ENCODE measurements at regions not wholly inside any gene's neighbourhood (a gene's known extent, or its start where the extent isn't known, plus 50 kb on each side); places are given as distances from the start of the nearest gene placed in this dataset.

DNA sequence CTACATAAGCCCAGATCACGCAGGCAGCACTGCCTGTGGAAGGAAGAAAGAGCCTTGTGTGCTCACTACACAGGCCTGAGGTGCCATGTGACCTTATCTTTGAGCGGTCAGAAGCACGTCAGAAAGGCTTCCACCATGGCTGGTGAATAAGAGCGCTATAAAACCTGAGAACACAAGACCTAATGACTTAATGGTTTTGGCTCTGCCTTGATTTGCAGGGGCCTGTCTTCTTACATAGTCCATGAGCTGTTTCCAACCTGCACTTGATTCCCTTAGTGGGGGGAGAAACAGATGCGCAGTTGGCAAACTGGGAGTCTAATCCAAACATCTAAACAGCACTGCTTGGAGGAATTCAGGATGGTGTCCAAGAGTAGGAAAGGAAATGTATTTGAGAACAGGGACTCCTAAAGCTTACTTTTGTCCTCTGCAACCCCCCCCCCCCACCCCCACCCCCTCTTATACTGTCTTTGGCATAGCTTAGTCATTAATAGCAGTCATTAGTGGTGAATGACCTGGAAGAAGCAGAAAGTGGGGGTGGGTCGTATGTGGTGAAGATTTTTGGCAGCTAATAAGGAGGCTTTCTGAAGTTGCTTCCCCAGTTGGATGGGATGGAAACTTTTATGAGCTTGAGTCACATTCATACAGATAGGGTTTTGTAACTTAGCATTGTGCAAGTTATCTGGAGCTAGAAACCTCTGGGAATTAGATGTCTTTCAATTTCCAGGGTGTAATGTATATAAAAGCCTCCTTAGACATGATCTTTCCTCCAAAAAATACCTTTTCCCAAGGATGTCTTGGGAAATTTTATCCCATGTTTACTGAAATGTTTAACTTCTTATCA lies 454.1 kb downstream of the MEIS1 start:
- TF ChIP-seq SPI1 (IDR thresholded peaks at IDR 0.05; ENCODE audit: borderline replicate concordance, low read depth) (no peak), GABPA (IDR thresholded peaks at IDR 0.05; ENCODE audit: low read depth) (no peak), POLR2AphosphoS5 (IDR thresholded peaks at IDR 0.05; ENCODE audit: low read depth) (no peak)
- TF ChIP-seq, protein P1, sequence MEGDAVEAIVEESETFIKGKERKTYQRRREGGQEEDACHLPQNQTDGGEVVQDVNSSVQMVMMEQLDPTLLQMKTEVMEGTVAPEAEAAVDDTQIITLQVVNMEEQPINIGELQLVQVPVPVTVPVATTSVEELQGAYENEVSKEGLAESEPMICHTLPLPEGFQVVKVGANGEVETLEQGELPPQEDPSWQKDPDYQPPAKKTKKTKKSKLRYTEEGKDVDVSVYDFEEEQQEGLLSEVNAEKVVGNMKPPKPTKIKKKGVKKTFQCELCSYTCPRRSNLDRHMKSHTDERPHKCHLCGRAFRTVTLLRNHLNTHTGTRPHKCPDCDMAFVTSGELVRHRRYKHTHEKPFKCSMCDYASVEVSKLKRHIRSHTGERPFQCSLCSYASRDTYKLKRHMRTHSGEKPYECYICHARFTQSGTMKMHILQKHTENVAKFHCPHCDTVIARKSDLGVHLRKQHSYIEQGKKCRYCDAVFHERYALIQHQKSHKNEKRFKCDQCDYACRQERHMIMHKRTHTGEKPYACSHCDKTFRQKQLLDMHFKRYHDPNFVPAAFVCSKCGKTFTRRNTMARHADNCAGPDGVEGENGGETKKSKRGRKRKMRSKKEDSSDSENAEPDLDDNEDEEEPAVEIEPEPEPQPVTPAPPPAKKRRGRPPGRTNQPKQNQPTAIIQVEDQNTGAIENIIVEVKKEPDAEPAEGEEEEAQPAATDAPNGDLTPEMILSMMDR (IDR thresholded peaks at IDR 0.05; ENCODE audit: insufficient read depth, low read length), result no peak
- TF ChIP-seq, protein P2, sequence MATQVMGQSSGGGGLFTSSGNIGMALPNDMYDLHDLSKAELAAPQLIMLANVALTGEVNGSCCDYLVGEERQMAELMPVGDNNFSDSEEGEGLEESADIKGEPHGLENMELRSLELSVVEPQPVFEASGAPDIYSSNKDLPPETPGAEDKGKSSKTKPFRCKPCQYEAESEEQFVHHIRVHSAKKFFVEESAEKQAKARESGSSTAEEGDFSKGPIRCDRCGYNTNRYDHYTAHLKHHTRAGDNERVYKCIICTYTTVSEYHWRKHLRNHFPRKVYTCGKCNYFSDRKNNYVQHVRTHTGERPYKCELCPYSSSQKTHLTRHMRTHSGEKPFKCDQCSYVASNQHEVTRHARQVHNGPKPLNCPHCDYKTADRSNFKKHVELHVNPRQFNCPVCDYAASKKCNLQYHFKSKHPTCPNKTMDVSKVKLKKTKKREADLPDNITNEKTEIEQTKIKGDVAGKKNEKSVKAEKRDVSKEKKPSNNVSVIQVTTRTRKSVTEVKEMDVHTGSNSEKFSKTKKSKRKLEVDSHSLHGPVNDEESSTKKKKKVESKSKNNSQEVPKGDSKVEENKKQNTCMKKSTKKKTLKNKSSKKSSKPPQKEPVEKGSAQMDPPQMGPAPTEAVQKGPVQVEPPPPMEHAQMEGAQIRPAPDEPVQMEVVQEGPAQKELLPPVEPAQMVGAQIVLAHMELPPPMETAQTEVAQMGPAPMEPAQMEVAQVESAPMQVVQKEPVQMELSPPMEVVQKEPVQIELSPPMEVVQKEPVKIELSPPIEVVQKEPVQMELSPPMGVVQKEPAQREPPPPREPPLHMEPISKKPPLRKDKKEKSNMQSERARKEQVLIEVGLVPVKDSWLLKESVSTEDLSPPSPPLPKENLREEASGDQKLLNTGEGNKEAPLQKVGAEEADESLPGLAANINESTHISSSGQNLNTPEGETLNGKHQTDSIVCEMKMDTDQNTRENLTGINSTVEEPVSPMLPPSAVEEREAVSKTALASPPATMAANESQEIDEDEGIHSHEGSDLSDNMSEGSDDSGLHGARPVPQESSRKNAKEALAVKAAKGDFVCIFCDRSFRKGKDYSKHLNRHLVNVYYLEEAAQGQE (IDR thresholded peaks at IDR 0.05; ENCODE audit: insufficient replicate concordance, low read depth), result no peak
- DNase-seq (ENCODE audit: low read depth in 1 of 2, low spot score in 1 of 2), result no peak

DNA sequence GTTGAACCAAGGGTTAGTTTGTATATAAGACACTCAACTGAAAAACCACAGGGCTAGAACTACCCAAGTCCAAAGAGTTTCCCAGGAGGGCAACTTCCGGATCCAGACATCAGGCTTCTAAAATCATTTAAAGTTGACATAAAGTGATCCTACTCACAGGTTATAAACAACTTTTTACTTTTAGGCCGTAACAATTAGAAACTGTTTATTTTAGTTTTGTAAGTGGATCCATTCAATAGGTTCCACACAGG lies 454.6 kb downstream of the MEIS1 start:
- Histone ChIP-seq H3K27ac (replicated peaks) (no peak overlapping the region), H3K4me3 (replicated peaks; ENCODE audit: insufficient read depth, low read length) (no peak overlapping the region), H3K27me3 (ENCODE audit: insufficient read depth, poor library complexity, severe bottlenecking) (no peaks in the 10 kb centered on the region)
- DNase-seq (ENCODE audit: low read depth in 1 of 2, low spot score in 1 of 2), result no peak
- TF ChIP-seq, protein P2 (IDR thresholded peaks at IDR 0.05; ENCODE audit: insufficient replicate concordance, low read depth), result no peak
- TF ChIP-seq GABPA (IDR thresholded peaks at IDR 0.05; ENCODE audit: low read depth), result no peak
- TF ChIP-seq, protein P1 (IDR thresholded peaks at IDR 0.05; ENCODE audit: insufficient read depth, low read length), result no peak
- TF ChIP-seq SPI1 (IDR thresholded peaks at IDR 0.05; ENCODE audit: borderline replicate concordance, low read depth), result no peak
- no peak for TF ChIP-seq POLR2AphosphoS5 (IDR thresholded peaks at IDR 0.05; ENCODE audit: low read depth)

More for the DNA sequence above, 454.1 kb downstream of the MEIS1 start:
- H3K27me3 ChIP-seq (ENCODE audit: insufficient read depth, poor library complexity, severe bottlenecking), result no peaks in the 10 kb centered on the region
- no peak overlapping the region for H3K27ac ChIP-seq (replicated peaks)
- H3K4me3 ChIP-seq (replicated peaks; ENCODE audit: insufficient read depth, low read length), result no peak overlapping the region

DNA sequence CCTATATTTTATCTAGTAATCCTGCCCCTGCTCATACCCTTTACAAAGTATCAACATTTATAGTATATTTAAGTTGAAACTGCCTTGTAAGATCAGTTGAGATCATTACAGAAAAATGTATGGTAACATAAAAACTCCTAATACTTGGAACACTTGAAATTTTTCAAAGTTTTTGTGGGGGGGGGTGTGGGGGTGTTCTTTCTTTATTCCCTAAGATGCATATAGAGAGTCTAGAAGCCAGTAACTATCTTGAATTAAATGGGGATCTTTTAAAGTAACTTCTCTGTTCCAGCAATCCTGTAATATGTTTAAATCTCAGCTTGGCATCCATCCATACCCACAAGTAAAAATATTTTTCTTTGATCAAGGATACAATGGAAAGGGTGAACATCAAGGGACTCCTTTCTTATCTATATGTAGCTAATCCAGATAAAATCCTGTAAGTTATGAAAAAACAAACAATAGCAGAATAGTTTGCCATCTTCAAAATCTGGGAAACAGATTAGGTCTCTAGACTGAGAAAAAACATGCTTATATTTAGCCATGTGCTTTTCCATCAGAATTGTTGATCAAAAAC lies 455.3 kb downstream of the MEIS1 start:
- Histone ChIP-seq H3K4me3 (replicated peaks; ENCODE audit: insufficient read depth, low read length) (no peak overlapping the region), H3K27me3 (ENCODE audit: insufficient read depth, poor library complexity, severe bottlenecking) (peaks cover 2% of the 10 kb centered on the region), H3K27ac (replicated peaks) (no peak overlapping the region)
- no peak for DNase-seq (ENCODE audit: low read depth in 1 of 2, low spot score in 1 of 2)
- TF ChIP-seq, protein P1 (IDR thresholded peaks at IDR 0.05; ENCODE audit: insufficient read depth, low read length), result no peak
- TF ChIP-seq SPI1 (IDR thresholded peaks at IDR 0.05; ENCODE audit: borderline replicate concordance, low read depth) (no peak), POLR2AphosphoS5 (IDR thresholded peaks at IDR 0.05; ENCODE audit: low read depth) (no peak), GABPA (IDR thresholded peaks at IDR 0.05; ENCODE audit: low read depth) (no peak)
- TF ChIP-seq, protein P2 (IDR thresholded peaks at IDR 0.05; ENCODE audit: insufficient replicate concordance, low read depth), result no peak
